GM19035 (cell line): ENCODE measurements at regions not wholly inside any gene's neighbourhood (a gene's known extent, or its start where the extent isn't known, plus 50 kb on each side); places are given as distances from the start of the nearest gene placed in this dataset.

Experiments
- ATAC-seq: cut with Tn5 transposase; IDR thresholded peaks from one replicate; pipeline ENCODE4 v1.9.1; 2021; ENCODE audit not compliant: unreplicated experiment

DNA sequence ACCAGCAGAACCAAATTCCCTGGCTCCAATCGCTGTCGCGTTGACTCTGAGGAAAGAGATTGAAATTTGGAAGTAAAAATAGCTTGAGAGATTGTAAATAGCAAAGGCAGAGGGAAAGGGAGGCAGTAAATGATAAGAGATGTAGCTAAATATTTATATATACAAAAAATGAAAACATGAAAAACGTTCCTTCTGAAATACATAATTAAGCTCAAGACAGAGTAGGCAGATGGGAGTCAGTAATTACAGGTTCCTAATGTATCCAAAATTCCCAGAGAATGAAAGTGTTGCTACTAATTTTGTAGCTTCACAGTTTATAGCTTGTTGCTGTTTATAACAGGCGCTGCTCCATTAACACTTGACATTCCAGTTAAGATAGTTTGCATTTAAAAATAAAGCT lies 648.7 kb downstream of the KCNA4 start:
- ATAC-seq = no peak

GRCh38 chr11:29364006-29364405 lies 652.8 kb downstream of the KCNA4 start:
- no peak for ATAC-seq

DNA sequence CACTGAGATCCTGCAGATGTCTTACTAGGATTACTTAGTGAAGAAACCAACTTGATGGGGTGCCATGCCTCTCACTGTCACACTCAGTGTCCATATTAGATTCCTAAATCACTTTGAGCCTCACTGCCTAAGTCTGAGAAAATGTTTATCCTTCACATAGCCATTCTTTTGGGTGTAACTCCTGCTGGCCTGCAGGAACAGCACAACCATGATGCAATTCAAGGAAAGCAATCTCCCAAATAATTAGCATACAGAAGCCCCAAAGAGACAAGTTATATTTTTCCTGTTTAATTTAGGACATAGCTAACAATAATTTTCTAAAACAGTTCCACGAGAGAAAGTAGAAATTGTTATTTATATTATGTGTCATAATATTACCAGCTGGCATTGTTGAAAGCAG lies 655.5 kb downstream of the KCNA4 start:
- ATAC-seq = no peak

DNA sequence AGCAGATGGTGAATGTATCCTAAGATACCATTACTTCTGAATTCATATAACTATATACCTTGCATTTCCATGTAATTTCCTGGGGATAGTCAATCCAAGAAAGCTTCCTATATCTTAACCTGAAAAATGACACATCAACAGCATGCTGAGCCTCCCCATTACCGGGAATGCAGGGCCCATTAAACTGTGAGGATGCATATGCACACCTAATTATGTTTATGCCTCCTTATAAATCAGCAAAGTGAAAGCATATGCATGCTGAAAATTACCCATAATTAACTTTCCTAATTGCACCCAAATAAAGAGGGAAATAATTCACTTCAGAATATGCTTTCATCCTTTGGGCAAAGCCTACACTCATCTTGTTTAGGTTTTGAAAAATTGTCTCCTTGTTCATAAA lies 663.0 kb downstream of the KCNA4 start:
- ATAC-seq = no peak

- ATAC-seq = no peak
These were observed 664.5 kb downstream of the KCNA4 start for GRCh38 chr11:29352273-29352795.

GRCh38 chr11:29351301-29351873 lies 665.4 kb downstream of the KCNA4 start:
- ATAC-seq = no peak

- peak; percentile 97 for ATAC-seq
These were observed 673.1 kb downstream of the KCNA4 start for GRCh38 chr11:29343465-29344333.

GRCh38 chr11:29336727-29337575 lies 679.9 kb downstream of the KCNA4 start:
- ATAC-seq = no peak

GRCh38 chr11:29334776-29335130 lies 682.1 kb downstream of the KCNA4 start:
- no peak for ATAC-seq

- peak; percentile 94 for ATAC-seq
These were observed 682.6 kb downstream of the KCNA4 start for GRCh38 chr11:29333993-29334775.

DNA sequence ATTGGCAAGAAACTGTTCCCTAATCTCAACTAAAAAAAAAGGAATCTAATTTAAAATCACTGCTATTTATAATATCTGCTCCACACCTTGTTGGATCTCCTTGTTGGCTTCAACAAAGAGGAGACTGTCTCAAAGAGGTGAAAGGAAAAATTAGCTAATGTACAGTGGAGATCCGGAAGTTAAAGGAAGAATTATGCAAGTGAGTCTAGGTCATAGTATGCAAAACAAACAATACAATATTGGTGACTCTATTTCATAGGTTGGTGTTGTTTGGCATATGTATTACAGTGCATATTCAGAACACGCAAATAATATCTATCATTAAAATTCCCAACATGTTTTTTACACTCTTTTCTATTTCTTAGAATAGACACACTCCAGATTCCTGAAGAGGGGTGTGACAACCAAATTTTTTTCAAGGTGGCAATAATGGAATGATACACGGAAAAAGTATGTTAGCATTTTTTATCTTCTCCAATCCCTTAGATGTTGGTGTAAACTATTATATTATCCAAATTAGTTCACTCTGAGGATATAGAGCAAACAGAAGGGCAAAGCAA lies 685.3 kb downstream of the KCNA4 start:
- ATAC-seq = no peak

DNA sequence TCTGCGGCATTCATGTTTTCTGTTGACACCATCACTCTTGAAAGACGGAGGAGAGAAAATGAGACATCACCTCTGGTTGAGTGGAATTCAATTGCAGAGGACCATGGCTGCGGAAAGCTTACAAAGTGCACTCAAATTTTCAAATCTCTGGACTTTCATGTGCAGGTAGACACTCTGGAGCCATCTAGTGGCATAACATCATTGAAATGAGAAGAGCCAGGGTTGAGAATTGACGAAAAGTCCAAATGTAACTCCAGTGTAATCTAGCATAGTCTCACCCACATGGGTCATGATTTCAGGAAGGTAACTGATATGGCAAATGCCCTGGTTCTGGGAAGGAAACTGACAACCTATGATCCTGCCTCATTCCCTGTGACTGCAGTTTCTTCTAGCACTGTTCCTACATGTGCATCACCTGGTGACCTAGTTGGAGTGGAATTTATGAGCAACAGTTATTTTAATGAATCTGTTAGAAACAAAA lies 687.8 kb downstream of the KCNA4 start:
- ATAC-seq = peak; percentile 51

DNA sequence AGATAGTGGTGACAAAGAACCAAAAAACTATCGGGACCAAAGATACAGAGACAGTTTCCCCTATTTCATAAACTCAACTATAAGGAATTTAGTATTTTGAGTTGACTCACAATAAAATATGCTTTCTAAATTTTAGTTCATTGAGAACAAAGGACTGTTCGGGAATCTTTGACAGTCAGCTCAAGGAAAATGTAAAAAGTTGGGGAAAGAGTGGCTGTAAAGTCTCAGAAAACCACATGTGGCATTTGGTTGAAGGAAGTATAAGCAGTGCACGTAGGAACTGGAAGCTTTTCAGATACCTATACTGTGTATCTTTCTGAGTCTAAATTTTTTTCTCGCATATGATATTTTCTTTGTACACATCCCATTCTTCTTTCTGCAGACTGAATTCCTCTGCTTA lies 688.9 kb downstream of the KCNA4 start:
- no peak for ATAC-seq

- no peak for ATAC-seq
These were observed 690.1 kb downstream of the KCNA4 start for GRCh38 chr11:29326757-29327156.

DNA sequence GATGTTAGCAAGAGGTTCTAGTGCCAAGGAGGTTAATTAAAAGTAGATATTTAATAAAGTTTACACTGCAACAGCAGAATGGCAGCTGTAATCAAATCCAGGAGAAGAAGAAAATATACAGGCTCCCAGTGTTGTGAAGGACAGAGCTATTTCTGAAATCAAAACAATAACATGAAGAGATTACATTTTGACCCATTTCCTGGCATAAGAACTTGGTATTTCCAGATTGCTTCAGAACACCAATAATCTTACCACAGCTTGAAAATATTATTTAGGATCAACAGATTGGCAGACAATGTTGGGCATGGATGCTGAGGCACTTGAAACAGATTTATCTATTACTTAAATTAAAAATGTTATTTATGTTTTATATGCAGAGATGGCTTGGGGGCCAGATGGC lies 692.5 kb downstream of the KCNA4 start:
- no peak for ATAC-seq

- ATAC-seq = no peak
These were observed 695.3 kb downstream of the KCNA4 start for GRCh38 chr11:29321293-29322132.

DNA sequence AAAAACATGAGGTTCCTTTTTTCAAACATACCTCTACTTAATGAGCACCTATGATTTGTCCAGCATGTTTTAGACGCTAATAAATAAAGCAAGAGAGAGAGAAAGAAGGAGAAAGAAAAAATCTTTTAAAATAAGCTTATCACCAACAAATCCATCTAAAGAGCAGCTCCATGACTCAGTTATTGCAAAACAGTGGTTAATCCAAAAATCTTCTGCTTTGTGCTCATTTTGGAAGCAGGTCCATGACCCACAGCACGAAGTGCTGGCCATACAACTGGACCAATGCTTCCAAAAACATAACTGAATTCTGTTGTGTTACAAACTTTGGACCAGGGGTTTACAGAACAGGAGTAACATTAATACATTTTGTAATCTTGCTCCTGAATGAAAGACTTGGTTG lies 696.6 kb downstream of the KCNA4 start:
- no peak for ATAC-seq

- no peak for ATAC-seq
These were observed 697.6 kb downstream of the KCNA4 start for GRCh38 chr11:29319210-29319609.

DNA sequence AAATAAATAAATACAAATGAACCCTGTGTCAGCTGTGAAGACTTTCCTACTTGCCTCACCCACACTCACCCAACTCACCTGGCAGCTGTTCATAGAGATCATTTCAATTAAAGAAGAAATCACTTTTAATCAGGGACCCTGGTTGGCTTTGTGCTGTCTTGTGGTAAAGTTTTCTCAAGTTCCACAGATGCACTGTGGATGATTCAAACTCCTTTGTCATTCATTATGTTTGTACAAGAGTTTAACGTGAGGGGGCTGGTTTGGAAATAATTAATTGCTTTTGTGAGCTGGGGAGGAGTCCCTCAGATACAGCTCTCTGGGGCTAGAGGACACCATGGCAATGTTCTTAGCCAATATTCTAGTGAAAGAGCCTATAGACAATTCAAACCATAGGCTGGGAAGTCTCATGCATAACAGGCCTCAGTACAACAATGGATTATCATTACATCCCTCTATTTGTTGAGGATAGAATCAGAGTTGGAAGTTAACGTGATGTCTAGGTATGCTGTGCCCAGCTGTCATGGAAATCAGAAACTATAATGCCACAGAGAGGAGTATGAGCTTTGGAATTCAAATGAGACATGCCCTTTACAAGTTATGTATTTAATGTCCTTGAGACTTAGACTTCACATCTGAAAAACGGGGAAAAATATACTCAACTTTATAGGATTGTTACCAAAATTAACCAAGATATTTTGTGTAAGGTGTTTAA lies 698.5 kb downstream of the KCNA4 start:
- no peak for ATAC-seq
